Prostate gland (tissue), 2 donors: ENCODE measurements at regions not wholly inside any gene's neighbourhood (a gene's known extent, or its start where the extent isn't known, plus 50 kb on each side); places are given as distances from the start of the nearest gene placed in this dataset.

Source experiments
- DNase-seq: peaks from one replicate; pipeline ENCODE4 v3.0.0-alpha.2; 2019; ENCODE audit warnings: low spot score
- H3K27ac ChIP-seq, 2 donors: fragments of 200-600 bp; sonication (generic); 2 replicates each; pipeline ENCODE4 v1.5.1; 2017 to 2019
- H3K27me3 ChIP-seq: fragments of 200-600 bp; sonication (generic); replicated peaks from 2 replicates; pipeline ENCODE4 v1.5.1; 2019; ENCODE audit not compliant: insufficient read depth
- H3K36me3 ChIP-seq, 2 donors: fragments of 200-600 bp; sonication (generic); 1 replicate in 1 of 2; 2 replicates in 1 of 2; pipeline versions ENCODE4 v1.5.1 to v1.8.1; 2017 to 2019
- H3K4me1 ChIP-seq: fragments of 200-600 bp; sonication (generic); replicated peaks from 2 replicates; pipeline ENCODE4 v1.5.1; 2019
- H3K4me3 ChIP-seq, 2 donors: fragments of 200-600 bp; sonication (generic); 2 replicates each; pipeline ENCODE4 v1.5.1; 2017 to 2019
- H3K9me3 ChIP-seq: fragments of 200-600 bp; sonication (generic); 2 replicates; pipeline ENCODE4 v1.5.1; 2017
- CTCF ChIP-seq, 4 experiments: fragments of 200-600 bp in 2 of 4; fragments of 450-650 bp in 2 of 4; sonication (generic) in 2 of 4; IDR thresholded peaks; 1 replicate in 3 of 4; 2 replicates in 1 of 4; pipeline ENCODE4 v1.5.1; 2016 to 2019; ENCODE audit warnings: antibody characterized with exemption in 4 of 4, mild to moderate bottlenecking in 2 of 4, moderate library complexity in 2 of 4
- POLR2A ChIP-seq: fragments of 450-650 bp; IDR thresholded peaks from one replicate; pipeline ENCODE4 v1.6.1; 2016; ENCODE audit warnings: antibody characterized with exemption, mild to moderate bottlenecking
- POLR2AphosphoS5 ChIP-seq: sonication (generic); formaldehyde crosslinking; IDR thresholded peaks from one replicate; pipeline ENCODE4 v1.6.1; 2017; ENCODE audit warnings: antibody characterized with exemption
- WGBS: methylation state at CpG from one replicate; pipeline ENCODE4 v1.1.5; 2018; 5-methylcytosine and 5-hydroxymethylcytosine counted together
- intact Hi-C: fragments of 100-400 bp; cut with DNase I; formaldehyde crosslinking; loops from one replicate; pipeline ENCODE4 v1.14.2; 2022

GRCh38 chr4:126779436-126780166 lies 853.2 kb upstream of the INTU start:
- Histone ChIP-seq H3K27me3 (no peaks in the 10 kb centered on the region), H3K27ac (no peak overlapping the region), H3K9me3 (no peaks in the 10 kb centered on the region), H3K4me3 (no peak overlapping the region), H3K4me1 (no peaks in the 10 kb centered on the region), H3K36me3 (no peaks in the 10 kb centered on the region)
- no peak for DNase-seq
- intact Hi-C loops: no loop called here
- WGBS: 90% methylated on average over 22 of the region's 22 CpGs
- TF ChIP-seq POLR2A: no peak
- no peak for TF ChIP-seq CTCF (IDR thresholded peaks at IDR 0.05)
- TF ChIP-seq POLR2AphosphoS5: no peak

GRCh38 chr4:126783191-126783590 lies 849.6 kb upstream of the INTU start:
- no peaks in the 10 kb centered on the region for H3K9me3 ChIP-seq
- H3K4me1 ChIP-seq: no peaks in the 10 kb centered on the region
- H3K27me3 ChIP-seq: no peaks in the 10 kb centered on the region
- 80% methylated on average over 2 of the region's 2 CpGs for WGBS
- no peak for DNase-seq
- intact Hi-C loops: no loop called here
- no peaks in the 10 kb centered on the region for H3K36me3 ChIP-seq
- H3K4me3 ChIP-seq: no peak overlapping the region
- no peak overlapping the region for H3K27ac ChIP-seq
- TF ChIP-seq POLR2A: no peak
- TF ChIP-seq POLR2AphosphoS5: no peak
- TF ChIP-seq CTCF (IDR thresholded peaks at IDR 0.05): no peak

- intact Hi-C loops: no loop called here
- H3K4me1 ChIP-seq: no peaks in the 10 kb centered on the region
- H3K36me3 ChIP-seq: no peaks in the 10 kb centered on the region
- no peaks in the 10 kb centered on the region for H3K27me3 ChIP-seq
- 64% methylated on average over 2 of the region's 2 CpGs for WGBS
- no peaks in the 10 kb centered on the region for H3K9me3 ChIP-seq
- TF ChIP-seq CTCF (IDR thresholded peaks at IDR 0.05) (no peak), POLR2AphosphoS5 (no peak), POLR2A (no peak)
- no peak for DNase-seq
- no peak overlapping the region for H3K4me3 ChIP-seq
- H3K27ac ChIP-seq: no peak overlapping the region
Observed at GRCh38 chr4:126784966-126785580, 847.7 kb upstream of the INTU start.

- no peak for DNase-seq
- no peaks in the 10 kb centered on the region for H3K9me3 ChIP-seq
- no peaks in the 10 kb centered on the region for H3K27me3 ChIP-seq
- no peak overlapping the region for H3K4me3 ChIP-seq
- intact Hi-C loops: no loop called here
- no peaks in the 10 kb centered on the region for H3K36me3 ChIP-seq
- TF ChIP-seq POLR2A (no peak), CTCF (IDR thresholded peaks at IDR 0.05) (no peak), POLR2AphosphoS5 (no peak)
- WGBS: 70% methylated on average over 1 of the region's 1 CpG
- H3K4me1 ChIP-seq: no peaks in the 10 kb centered on the region
- no peak overlapping the region for H3K27ac ChIP-seq
Observed at GRCh38 chr4:126790633-126791032, 842.1 kb upstream of the INTU start.

GRCh38 chr4:126794363-126794762 lies 838.4 kb upstream of the INTU start:
- Histone ChIP-seq H3K4me1 (no peaks in the 10 kb centered on the region), H3K36me3 (no peaks in the 10 kb centered on the region), H3K4me3 (no peak overlapping the region), H3K27me3 (no peaks in the 10 kb centered on the region), H3K27ac (no peak overlapping the region), H3K9me3 (no peaks in the 10 kb centered on the region)
- intact Hi-C loops: no loop called here
- DNase-seq: no peak
- no peak for TF ChIP-seq POLR2AphosphoS5
- no peak for TF ChIP-seq CTCF (IDR thresholded peaks at IDR 0.05)
- TF ChIP-seq POLR2A: no peak
- 87% methylated on average over 2 of the region's 2 CpGs for WGBS
